ENCODE measurements at regions not wholly inside any gene's neighbourhood (a gene's known extent, or its start where the extent isn't known, plus 50 kb on each side); places are given as distances from the start of the nearest gene placed in this dataset.
"Not testable (repeated sequence)": the region's sequence is repeated elsewhere in the genome, so short reads cannot be mapped to it uniquely, and the experiment has no call there.

GRCh38 chr1:144537234-144537633 lies 55.5 kb upstream of the PPIAL4F start:
- CTCF ChIA-PET; H3K4me2 ChIP-seq (ENCODE audit: low read length); ATAC-seq; BruUV-seq (replicated peaks); H3K36me3 ChIP-seq (ENCODE audit: control insufficient read depth in 1 of 2, insufficient read depth in 2 of 2, low read length in 2 of 2); H3K27ac ChIP-seq (ENCODE audit: low read depth, low read length); H3K4me3 ChIP-seq (replicated peaks in 1 of 2; ENCODE audit: low read depth in 1 of 2, low read length in 2 of 2); H3K79me2 ChIP-seq (ENCODE audit: insufficient read depth, low read length); H3K4me1 ChIP-seq (ENCODE audit: control insufficient read depth in 1 of 2, insufficient read depth in 2 of 2, low read length in 2 of 2); H3K9me2 ChIP-seq (ENCODE audit: insufficient read depth); POLR2A ChIA-PET; H4K20me1 ChIP-seq (ENCODE audit: insufficient read depth); RAD21 ChIA-PET (ENCODE audit: low non-redundant PET in 1 of 2, low total read pairs in 2 of 2, uncharacterized antibody in 2 of 2, unreplicated experiment in 2 of 2); H3K27me3 ChIP-seq (ENCODE audit: insufficient read depth, low read length); H2AFZ ChIP-seq (ENCODE audit: low read depth, low read length, poor library complexity, severe bottlenecking); H3K9ac ChIP-seq (ENCODE audit: low read length); DNase-seq (ENCODE audit: low read depth, low spot score); H3K9me3 ChIP-seq (ENCODE audit: control insufficient read depth in 1 of 2, insufficient read depth in 1 of 2, low read depth in 1 of 2, low read length in 2 of 2); intact Hi-C loops (cut with micrococcal nuclease): not testable (repeated sequence)

GRCh38 chr1:144538736-144539135 lies 54.0 kb upstream of the PPIAL4F start:
- H3K4me1 ChIP-seq (ENCODE audit: control insufficient read depth in 1 of 2, insufficient read depth in 2 of 2, low read length in 2 of 2); H3K79me2 ChIP-seq (ENCODE audit: insufficient read depth, low read length); H3K4me2 ChIP-seq (ENCODE audit: low read length); H3K9me2 ChIP-seq (ENCODE audit: insufficient read depth); ATAC-seq; H2AFZ ChIP-seq (ENCODE audit: low read depth, low read length, poor library complexity, severe bottlenecking); H4K20me1 ChIP-seq (ENCODE audit: insufficient read depth); H3K9me3 ChIP-seq (ENCODE audit: control insufficient read depth in 1 of 2, insufficient read depth in 1 of 2, low read depth in 1 of 2, low read length in 2 of 2); POLR2A ChIA-PET; H3K27ac ChIP-seq (ENCODE audit: low read depth, low read length); H3K36me3 ChIP-seq (ENCODE audit: control insufficient read depth in 1 of 2, insufficient read depth in 2 of 2, low read length in 2 of 2); H3K4me3 ChIP-seq (replicated peaks in 1 of 2; ENCODE audit: low read depth in 1 of 2, low read length in 2 of 2); RAD21 ChIA-PET (ENCODE audit: low non-redundant PET in 1 of 2, low total read pairs in 2 of 2, uncharacterized antibody in 2 of 2, unreplicated experiment in 2 of 2); DNase-seq (ENCODE audit: low read depth, low spot score); BruUV-seq (replicated peaks); H3K27me3 ChIP-seq (ENCODE audit: insufficient read depth, low read length); H3K9ac ChIP-seq (ENCODE audit: low read length); intact Hi-C loops (cut with micrococcal nuclease); CTCF ChIA-PET: not testable (repeated sequence)

- POLR2A ChIA-PET; H4K20me1 ChIP-seq (ENCODE audit: insufficient read depth); CTCF ChIA-PET; H3K4me3 ChIP-seq (replicated peaks in 1 of 2; ENCODE audit: low read depth in 1 of 2, low read length in 2 of 2); H3K9me3 ChIP-seq (ENCODE audit: control insufficient read depth in 1 of 2, insufficient read depth in 1 of 2, low read depth in 1 of 2, low read length in 2 of 2); H3K9me2 ChIP-seq (ENCODE audit: insufficient read depth); H3K4me2 ChIP-seq (ENCODE audit: low read length); H3K4me1 ChIP-seq (ENCODE audit: control insufficient read depth in 1 of 2, insufficient read depth in 2 of 2, low read length in 2 of 2); ATAC-seq; intact Hi-C loops (cut with micrococcal nuclease); H3K79me2 ChIP-seq (ENCODE audit: insufficient read depth, low read length); DNase-seq (ENCODE audit: low read depth, low spot score); RAD21 ChIA-PET (ENCODE audit: low non-redundant PET in 1 of 2, low total read pairs in 2 of 2, uncharacterized antibody in 2 of 2, unreplicated experiment in 2 of 2); H3K36me3 ChIP-seq (ENCODE audit: control insufficient read depth in 1 of 2, insufficient read depth in 2 of 2, low read length in 2 of 2); BruUV-seq (replicated peaks); H3K9ac ChIP-seq (ENCODE audit: low read length); H2AFZ ChIP-seq (ENCODE audit: low read depth, low read length, poor library complexity, severe bottlenecking); H3K27ac ChIP-seq (ENCODE audit: low read depth, low read length); H3K27me3 ChIP-seq (ENCODE audit: insufficient read depth, low read length): not testable (repeated sequence)
These were observed 53.3 kb upstream of the PPIAL4F start for GRCh38 chr1:144539191-144539960.

Data from HCT116 (cell line).